Naive thymus-derived CD4-positive, alpha-beta T cell (primary cell): ENCODE measurements at regions not wholly inside any gene's neighbourhood (a gene's known extent, or its start where the extent isn't known, plus 50 kb on each side); places are given as distances from the start of the nearest gene placed in this dataset.

Experiments
- ATAC-seq: fragments of 150-1000 bp; cut with Tn5 transposase; 2 replicates; pipeline ENCODE4 v1.10.0; 2021; ENCODE audit warnings: mild to moderate bottlenecking, moderate library complexity
- CTCF ChIA-PET: fragments of 350-600 bp; sonication (Branson Sonifier 250); formaldehyde crosslinking; loops from one replicate; lab custom pipeline; 2021; ENCODE audit warnings: antibody characterized with exemption; lab: Charles Lee
- POLR2A ChIA-PET: fragments of 350-600 bp; sonication (Branson Sonifier 250); formaldehyde crosslinking; loops from one replicate; lab custom pipeline; 2021; ENCODE audit warnings: antibody characterized with exemption, inconsistent platforms; lab: Charles Lee
- DNase-seq, 9 donors: peaks; one replicate each; pipeline versions ENCODE4 v3.0.0 to v3.0.0-alpha.2; 2020 to 2022; ENCODE audit warnings: mixed read lengths in 1 of 9
- H3K27ac ChIP-seq: one replicate; pipeline ENCODE4 v1.7.0; 2013; ENCODE audit warnings: mild to moderate bottlenecking, low read depth, low read length, moderate library complexity
- H3K27me3 ChIP-seq, 2 donors: one replicate each; pipeline ENCODE4 v1.7.0; 2013; ENCODE audit warnings: low read length in 2 of 2, mild to moderate bottlenecking in 2 of 2, moderate library complexity in 2 of 2; ENCODE audit not compliant: control insufficient read depth in 2 of 2, insufficient read depth in 2 of 2
- H3K36me3 ChIP-seq, 3 experiments: 1 replicate in 2 of 3; 2 replicates in 1 of 3; pipeline ENCODE4 v1.7.0; 2013; ENCODE audit warnings: low read length in 3 of 3, mild to moderate bottlenecking in 3 of 3, moderate library complexity in 1 of 3; ENCODE audit not compliant: insufficient read depth in 3 of 3, control insufficient read depth in 2 of 3
- H3K4me1 ChIP-seq, 2 donors: one replicate each; pipeline ENCODE4 v1.7.0; 2013; ENCODE audit warnings: low read length in 2 of 2, mild to moderate bottlenecking in 2 of 2, moderate library complexity in 1 of 2; ENCODE audit not compliant: control insufficient read depth in 2 of 2, insufficient read depth in 2 of 2
- H3K4me3 ChIP-seq: 2 replicates; pipeline ENCODE4 v1.7.0; 2013; ENCODE audit warnings: mild to moderate bottlenecking, low read length
- H3K9me3 ChIP-seq, 3 experiments: 1 replicate in 2 of 3; 2 replicates in 1 of 3; pipeline ENCODE4 v1.7.0; 2013; ENCODE audit warnings: low read length in 3 of 3; ENCODE audit not compliant: control insufficient read depth in 2 of 3
- H3K27ac Mint-ChIP-seq, 9 donors: one replicate each; pipeline ENCODE4 v1.8.0; 2020 to 2022; ENCODE audit warnings: mixed read lengths in 9 of 9, mild to moderate bottlenecking in 8 of 9, moderate library complexity in 5 of 9, inconsistent platforms in 2 of 9
- H3K27me3 Mint-ChIP-seq, 5 donors: one replicate each; pipeline ENCODE4 v1.8.0; 2021 to 2022; ENCODE audit warnings: mixed read lengths in 5 of 5, mild to moderate bottlenecking in 1 of 5
- H3K36me3 Mint-ChIP-seq, 5 donors: one replicate each; pipeline ENCODE4 v1.8.0; 2020 to 2022; ENCODE audit warnings: mixed read lengths in 5 of 5, mild to moderate bottlenecking in 3 of 5, inconsistent platforms in 1 of 5
- H3K4me1 Mint-ChIP-seq, 7 donors: one replicate each; pipeline ENCODE4 v1.8.0; 2020 to 2022; ENCODE audit warnings: mixed read lengths in 7 of 7, mild to moderate bottlenecking in 3 of 7, inconsistent platforms in 1 of 7
- H3K4me3 Mint-ChIP-seq, 10 donors: one replicate each; pipeline ENCODE4 v1.8.0; 2020 to 2022; ENCODE audit warnings: mild to moderate bottlenecking in 10 of 10, mixed read lengths in 10 of 10, moderate library complexity in 6 of 10, inconsistent platforms in 2 of 10
- H3K9me3 Mint-ChIP-seq, 11 donors: one replicate each; pipeline ENCODE4 v1.8.0; 2020 to 2022; ENCODE audit warnings: mixed read lengths in 11 of 11, mild to moderate bottlenecking in 4 of 11, inconsistent platforms in 1 of 11, moderate library complexity in 1 of 11
- intact Hi-C, 2 donors: fragments of 100-400 bp; cut with micrococcal nuclease; formaldehyde crosslinking; loops; one replicate each; pipeline ENCODE4 v1.15.1; 2023

GRCh38 chr1:209326076-209326475 is 257.4 kb upstream of the CAMK1G start:
- peaks cover 0 to 11% (median 3%) of the 10 kb centered on the region in 11 donors for H3K9me3 Mint-ChIP-seq

GRCh38 chr1:209326831-209327230 is 256.7 kb upstream of the CAMK1G start:
- intact Hi-C loops: no loop called here
- no peak overlapping the region for H3K4me3 Mint-ChIP-seq

More at GRCh38 chr1:209326076-209326475, 257.4 kb upstream of the CAMK1G start:
- Mint-ChIP-seq H3K4me3 (no peak overlapping the region), H3K27me3 (peaks cover 6 to 31% (median 11%) of the 10 kb centered on the region in 5 donors), H3K36me3 (peaks cover 0 to 5% (median 0%) of the 10 kb centered on the region in 5 donors), H3K4me1 (no peaks in the 10 kb centered on the region), H3K27ac (no peak overlapping the region)
- intact Hi-C loops: no loop called here
- DNase-seq (no peak), ATAC-seq (no peak)
- H3K27ac ChIP-seq: no peak overlapping the region
- no peaks in the 10 kb centered on the region for H3K9me3 ChIP-seq
- no peaks in the 10 kb centered on the region for H3K36me3 ChIP-seq
- POLR2A ChIA-PET: no interaction called here
- H3K27me3 ChIP-seq: peaks cover 0 to 3% of the 10 kb centered on the region in 2 donors
- CTCF ChIA-PET: interaction anchor here (0.6 kb wide), 1 partner anchor 982 kb away, joined by 3 read pairs; no protein-coding TSS in a partner anchor
- no peak overlapping the region for H3K4me3 ChIP-seq
- no peaks in the 10 kb centered on the region for H3K4me1 ChIP-seq

GRCh38 chr1:209328196-209328595 is 255.3 kb upstream of the CAMK1G start:
- Mint-ChIP-seq H3K4me3 (no peak overlapping the region), H3K27me3 (peaks cover 7 to 38% (median 18%) of the 10 kb centered on the region in 5 donors), H3K27ac (no peak overlapping the region), H3K4me1 (no peaks in the 10 kb centered on the region), H3K9me3 (peaks cover 0 to 5% (median 0%) of the 10 kb centered on the region in 11 donors), H3K36me3 (no peaks in the 10 kb centered on the region)
- H3K36me3 ChIP-seq: no peaks in the 10 kb centered on the region
- H3K9me3 ChIP-seq: no peaks in the 10 kb centered on the region
- ATAC-seq: no peak
- no peak overlapping the region for H3K27ac ChIP-seq
- CTCF ChIA-PET: no interaction called here
- intact Hi-C loops: no loop called here
- no peak overlapping the region for H3K4me3 ChIP-seq
- DNase-seq: no peak
- no peaks in the 10 kb centered on the region for H3K4me1 ChIP-seq
- peaks cover 0 to 3% of the 10 kb centered on the region in 2 donors for H3K27me3 ChIP-seq
- POLR2A ChIA-PET: no interaction called here

More at GRCh38 chr1:209326831-209327230, 256.7 kb upstream of the CAMK1G start:
- Mint-ChIP-seq H3K9me3 (peaks cover 0 to 6% (median under 1%) of the 10 kb centered on the region in 11 donors), H3K27me3 (peaks cover 5 to 31% (median 11%) of the 10 kb centered on the region in 5 donors), H3K27ac (no peak overlapping the region), H3K4me1 (no peaks in the 10 kb centered on the region), H3K36me3 (peaks cover 0 to 1% (median 0%) of the 10 kb centered on the region in 5 donors)
- no peak for ATAC-seq
- no peaks in the 10 kb centered on the region for H3K36me3 ChIP-seq
- ChIA-PET CTCF (interaction anchor here (0.6 kb wide), 1 partner anchor 981 kb away, joined by 3 read pairs; no protein-coding TSS in a partner anchor), POLR2A (no interaction called here)
- H3K4me3 ChIP-seq: no peak overlapping the region
- peaks cover 0 to 3% of the 10 kb centered on the region in 2 donors for H3K27me3 ChIP-seq
- no peak for DNase-seq
- H3K4me1 ChIP-seq: no peaks in the 10 kb centered on the region
- no peaks in the 10 kb centered on the region for H3K9me3 ChIP-seq
- H3K27ac ChIP-seq: no peak overlapping the region

- H3K4me1 Mint-ChIP-seq: no peaks in the 10 kb centered on the region
- no peak overlapping the region for H3K4me3 Mint-ChIP-seq
- H3K36me3 Mint-ChIP-seq: no peaks in the 10 kb centered on the region
- DNase-seq (peak in 1 of 9 donors; percentile 0), ATAC-seq (peak; percentile 46)
- H3K27me3 Mint-ChIP-seq: peaks cover 6 to 24% (median 13%) of the 10 kb centered on the region in 5 donors
- no peak overlapping the region for H3K27ac ChIP-seq
- no peak overlapping the region for H3K4me3 ChIP-seq
- H3K9me3 ChIP-seq: no peaks in the 10 kb centered on the region
- ChIA-PET POLR2A (no interaction called here), CTCF (no interaction called here)
- no peaks in the 10 kb centered on the region for H3K9me3 Mint-ChIP-seq
- H3K27ac Mint-ChIP-seq: no peak overlapping the region
- no peaks in the 10 kb centered on the region for H3K36me3 ChIP-seq
- H3K4me1 ChIP-seq: no peaks in the 10 kb centered on the region
- intact Hi-C loops: no loop called here
- H3K27me3 ChIP-seq: no peaks in the 10 kb centered on the region
Observed at GRCh38 chr1:209335178-209335577, 248.3 kb upstream of the CAMK1G start.

GRCh38 chr1:209341146-209341545 is 242.4 kb upstream of the CAMK1G start:
- DNase-seq (no peak), ATAC-seq (no peak)
- Mint-ChIP-seq H3K9me3 (peaks cover 0 to 2% (median 0%) of the 10 kb centered on the region in 11 donors), H3K4me3 (no peak overlapping the region), H3K36me3 (no peaks in the 10 kb centered on the region), H3K27me3 (peaks cover 4 to 11% (median 9%) of the 10 kb centered on the region in 5 donors), H3K4me1 (no peaks in the 10 kb centered on the region), H3K27ac (no peak overlapping the region)
- ChIA-PET CTCF (interaction anchor here (1.0 kb wide), 1 partner anchor 8 kb away, joined by 3 read pairs; no protein-coding TSS in a partner anchor), POLR2A (no interaction called here)
- intact Hi-C loops: no loop called here
- H3K4me1 ChIP-seq: no peaks in the 10 kb centered on the region
- no peaks in the 10 kb centered on the region for H3K36me3 ChIP-seq
- H3K9me3 ChIP-seq: no peaks in the 10 kb centered on the region
- no peak overlapping the region for H3K4me3 ChIP-seq
- H3K27me3 ChIP-seq: no peaks in the 10 kb centered on the region
- H3K27ac ChIP-seq: no peak overlapping the region

- Histone ChIP-seq H3K27ac (no peak overlapping the region), H3K9me3 (no peaks in the 10 kb centered on the region), H3K4me1 (no peaks in the 10 kb centered on the region), H3K27me3 (no peaks in the 10 kb centered on the region), H3K36me3 (no peaks in the 10 kb centered on the region), H3K4me3 (no peak overlapping the region)
- Mint-ChIP-seq H3K27ac (no peak overlapping the region), H3K36me3 (no peaks in the 10 kb centered on the region), H3K27me3 (peaks cover 4 to 11% (median 7%) of the 10 kb centered on the region in 5 donors), H3K9me3 (peaks cover 0 to 2% (median 0%) of the 10 kb centered on the region in 11 donors), H3K4me1 (no peaks in the 10 kb centered on the region), H3K4me3 (no peak overlapping the region)
- intact Hi-C loops: no loop called here
- POLR2A ChIA-PET: no interaction called here
- CTCF ChIA-PET: no interaction called here
- DNase-seq (no peak), ATAC-seq (no peak)
Observed at GRCh38 chr1:209341673-209342420, 241.7 kb upstream of the CAMK1G start.
